Osteoblast (primary cell): ENCODE measurements at regions not wholly inside any gene's neighbourhood (a gene's known extent, or its start where the extent isn't known, plus 50 kb on each side); places are given as distances from the start of the nearest gene placed in this dataset.

ENCODE experiments used
- DNase-seq: peaks from one replicate; pipeline ENCODE4 v3.0.0; 2011; ENCODE audit warnings: low spot score, mixed read lengths; ENCODE audit not compliant: insufficient read length; ENCODE audit errors: missing footprints
- H2AFZ ChIP-seq: 2 replicates; pipeline ENCODE4 v1.6.0; 2011; ENCODE audit warnings: mild to moderate bottlenecking, low read length
- H3K27ac ChIP-seq: 2 replicates; pipeline ENCODE4 v1.5.1; 2011; ENCODE audit warnings: mild to moderate bottlenecking, low read depth, low read length, moderate library complexity
- H3K27me3 ChIP-seq: 2 replicates; pipeline ENCODE4 v1.6.0; 2012; ENCODE audit warnings: mild to moderate bottlenecking, control low read depth, inconsistent platforms, low read length, moderate library complexity; ENCODE audit not compliant: insufficient read depth
- H3K36me3 ChIP-seq: 2 replicates; pipeline ENCODE4 v1.5.1; 2011; ENCODE audit warnings: mild to moderate bottlenecking, low read length, control low read depth, moderate library complexity; ENCODE audit not compliant: insufficient read depth
- H3K4me1 ChIP-seq: 2 replicates; pipeline ENCODE4 v1.5.1; 2011; ENCODE audit warnings: mild to moderate bottlenecking, low read length, control low read depth, moderate library complexity; ENCODE audit not compliant: insufficient read depth
- H3K4me2 ChIP-seq: 2 replicates; pipeline ENCODE4 v1.6.0; 2011; ENCODE audit warnings: mild to moderate bottlenecking, low read length; ENCODE audit not compliant: insufficient read depth
- H3K4me3 ChIP-seq: fragments of 200-600 bp; sonication (generic); 3 replicates; pipeline ENCODE4 v1.5.1; 2012; ENCODE audit warnings: mild to moderate bottlenecking, low read length, inconsistent platforms; ENCODE audit not compliant: insufficient read depth
- H3K79me2 ChIP-seq: 2 replicates; pipeline ENCODE4 v1.6.0; 2012; ENCODE audit warnings: mild to moderate bottlenecking, low read length, control low read depth, inconsistent platforms; ENCODE audit not compliant: insufficient read depth
- H3K9me3 ChIP-seq: 2 replicates; pipeline ENCODE4 v1.5.1; 2011; ENCODE audit warnings: low read depth, low read length, control low read depth
- H4K20me1 ChIP-seq: 2 replicates; pipeline ENCODE4 v1.6.0; 2012; ENCODE audit warnings: mild to moderate bottlenecking, low read length, control low read depth; ENCODE audit not compliant: insufficient read depth
- CTCF ChIP-seq: IDR thresholded peaks from 2 replicates; pipeline ENCODE4 v1.5.1; 2011; ENCODE audit warnings: mild to moderate bottlenecking, low read depth, low read length, moderate library complexity; ENCODE audit errors: extremely low read depth

GRCh38 chr18:57267368-57267925, 84.9 kb upstream of the ST8SIA3 start:
- H2AFZ ChIP-seq, result no peak overlapping the region
- no peaks in the 10 kb centered on the region for H3K27me3 ChIP-seq
- H3K27ac ChIP-seq, result no peak overlapping the region
- no peaks in the 10 kb centered on the region for H3K79me2 ChIP-seq
- TF ChIP-seq CTCF, result no peak
- H3K36me3 ChIP-seq, result no peaks in the 10 kb centered on the region
- H3K4me2 ChIP-seq, result no peak overlapping the region
- no peak for DNase-seq
- H3K4me3 ChIP-seq, result no peak overlapping the region
- H4K20me1 ChIP-seq, result no peaks in the 10 kb centered on the region
- H3K9me3 ChIP-seq, result no peaks in the 10 kb centered on the region
- no peaks in the 10 kb centered on the region for H3K4me1 ChIP-seq

- Histone ChIP-seq H3K79me2 (no peaks in the 10 kb centered on the region), H3K4me2 (no peak overlapping the region), H3K36me3 (no peaks in the 10 kb centered on the region), H2AFZ (no peak overlapping the region), H3K27ac (no peak overlapping the region), H4K20me1 (no peaks in the 10 kb centered on the region), H3K4me1 (no peaks in the 10 kb centered on the region), H3K4me3 (no peak overlapping the region), H3K9me3 (no peaks in the 10 kb centered on the region), H3K27me3 (no peaks in the 10 kb centered on the region)
- DNase-seq, result no peak
- no peak for TF ChIP-seq CTCF
Observed at GRCh38 chr18:57269756-57270155, 82.6 kb upstream of the ST8SIA3 start.

GRCh38 chr18:57270156-57270555, 82.2 kb upstream of the ST8SIA3 start:
- Histone ChIP-seq H3K27ac (no peak overlapping the region), H4K20me1 (no peaks in the 10 kb centered on the region), H3K79me2 (no peaks in the 10 kb centered on the region), H3K4me3 (no peak overlapping the region), H3K4me1 (no peaks in the 10 kb centered on the region), H2AFZ (no peak overlapping the region), H3K27me3 (no peaks in the 10 kb centered on the region), H3K9me3 (no peaks in the 10 kb centered on the region), H3K4me2 (no peak overlapping the region), H3K36me3 (no peaks in the 10 kb centered on the region)
- TF ChIP-seq CTCF, result no peak
- no peak for DNase-seq

- no peak for TF ChIP-seq CTCF
- no peaks in the 10 kb centered on the region for H4K20me1 ChIP-seq
- no peak overlapping the region for H3K4me3 ChIP-seq
Observed at GRCh38 chr18:57273194-57273593, 79.2 kb upstream of the ST8SIA3 start.

More at GRCh38 chr18:57273194-57273593, 79.2 kb upstream of the ST8SIA3 start:
- no peaks in the 10 kb centered on the region for H3K9me3 ChIP-seq
- no peak overlapping the region for H3K4me2 ChIP-seq
- DNase-seq, result no peak
- H2AFZ ChIP-seq, result no peak overlapping the region
- no peaks in the 10 kb centered on the region for H3K27me3 ChIP-seq
- no peak overlapping the region for H3K27ac ChIP-seq
- no peaks in the 10 kb centered on the region for H3K36me3 ChIP-seq
- no peaks in the 10 kb centered on the region for H3K79me2 ChIP-seq
- H3K4me1 ChIP-seq, result no peaks in the 10 kb centered on the region
